Embryonic facial prominence (tissue), 1 donor: ENCODE measurements at regions not wholly inside any gene's neighbourhood (a gene's known extent, or its start where the extent isn't known, plus 50 kb on each side); places are given as distances from the start of the nearest gene placed in this dataset.
"Not testable (repeated sequence)": the region's sequence is repeated elsewhere in the genome, so short reads cannot be mapped to it uniquely, and the experiment has no call there.

Source experiments
- DNase-seq: peaks from one replicate; pipeline ENCODE4 v3.0.0-alpha.2; 2016; ENCODE audit errors: extremely low spot score

DNA sequence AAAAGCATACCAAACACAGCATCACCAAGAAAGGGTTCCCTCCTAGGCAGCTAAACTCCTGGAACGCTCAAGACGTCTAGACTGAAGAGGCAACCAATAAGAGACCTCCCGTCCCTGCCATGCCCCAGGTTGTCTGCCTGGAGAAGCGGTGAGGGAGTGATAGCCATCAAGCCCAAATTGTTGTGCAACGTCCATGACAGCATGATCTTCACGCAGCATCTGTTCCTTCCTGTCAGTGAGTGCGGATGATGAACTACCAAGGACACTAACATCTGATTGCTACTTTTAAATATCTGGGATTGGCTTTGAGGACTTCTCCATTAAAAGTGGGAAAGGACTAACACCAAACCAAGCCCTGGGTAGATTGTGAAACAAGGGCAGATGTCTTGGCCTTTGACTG lies 149.7 kb downstream of the TXNL1 start:
- DNase-seq, result no peak

DNA sequence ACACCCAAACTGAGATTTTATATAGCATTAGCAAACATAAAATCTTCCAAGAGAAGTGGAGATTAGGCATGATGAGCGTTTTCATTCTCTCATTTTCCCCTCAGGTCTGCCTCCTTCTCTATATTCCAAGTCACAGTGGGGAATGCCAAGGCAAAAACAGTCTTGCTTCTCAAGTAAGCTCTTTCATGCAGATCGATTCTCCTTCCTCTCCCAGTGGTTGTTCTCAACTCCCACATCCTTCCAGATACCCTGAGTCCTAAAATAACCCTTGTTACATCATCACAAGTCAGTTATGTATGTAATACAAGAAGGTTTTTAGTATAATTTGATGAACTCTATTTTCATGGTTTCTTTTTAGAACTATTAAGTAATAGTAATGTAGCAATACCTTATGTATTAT lies 150.6 kb downstream of the TXNL1 start:
- DNase-seq, result no peak

DNA sequence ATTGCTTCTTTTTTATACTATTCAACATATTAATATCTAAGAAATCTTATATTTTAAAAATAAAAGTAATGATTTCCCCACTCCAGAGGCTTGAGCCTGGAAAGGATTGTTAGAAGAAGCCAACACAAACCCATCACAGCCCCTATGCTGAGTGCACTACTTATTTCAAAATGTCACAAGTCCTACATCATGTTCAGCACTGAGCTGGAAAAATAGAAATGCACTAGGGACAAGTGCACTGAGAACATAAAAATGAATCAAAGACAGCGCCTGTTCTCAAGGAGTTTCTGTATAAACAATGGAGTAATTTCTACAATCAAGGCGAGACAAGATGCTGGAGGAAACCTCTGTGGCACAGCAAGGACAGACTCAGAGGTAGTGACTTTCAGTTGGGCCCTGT lies 155.0 kb downstream of the TXNL1 start:
- DNase-seq, result no peak

DNA sequence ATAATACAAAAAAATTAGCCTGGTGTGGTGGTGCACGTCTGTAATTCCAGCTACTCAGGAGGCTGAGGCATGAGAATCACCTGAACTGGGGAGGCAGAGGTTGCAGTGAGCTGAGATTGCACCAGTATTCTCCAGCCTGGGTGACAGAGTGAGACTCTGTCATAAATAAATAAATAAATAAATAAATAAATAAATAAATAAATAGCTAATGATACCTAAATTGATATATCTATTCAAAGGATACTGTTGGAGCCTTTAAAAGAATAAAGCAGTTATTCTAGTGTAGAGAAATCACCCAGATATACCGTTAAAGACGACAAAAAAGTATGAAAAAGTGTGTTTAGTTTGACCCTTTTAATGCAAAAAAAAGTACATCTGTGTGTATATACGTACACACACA lies 155.6 kb downstream of the TXNL1 start:
- DNase-seq, result not testable (repeated sequence)

DNA sequence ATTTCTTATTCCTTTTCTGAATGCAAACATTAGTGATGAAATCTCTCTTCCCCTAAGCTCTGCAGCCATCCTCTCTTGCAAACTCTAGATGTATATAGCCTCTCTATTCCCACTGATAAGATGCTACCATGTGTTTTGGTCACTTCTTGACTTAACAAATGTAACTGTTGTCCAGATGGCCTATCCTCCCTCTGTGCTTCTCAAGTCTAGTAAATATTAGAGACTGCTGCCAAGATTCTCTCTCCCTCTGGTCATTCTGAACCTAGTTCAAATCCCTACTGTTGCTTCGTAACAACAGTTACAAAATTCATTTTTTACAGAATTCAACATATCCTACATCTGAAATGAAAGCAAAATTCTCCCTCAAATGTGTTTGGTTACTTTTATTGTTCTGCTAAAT lies 156.6 kb downstream of the TXNL1 start:
- DNase-seq, result no peak

DNA sequence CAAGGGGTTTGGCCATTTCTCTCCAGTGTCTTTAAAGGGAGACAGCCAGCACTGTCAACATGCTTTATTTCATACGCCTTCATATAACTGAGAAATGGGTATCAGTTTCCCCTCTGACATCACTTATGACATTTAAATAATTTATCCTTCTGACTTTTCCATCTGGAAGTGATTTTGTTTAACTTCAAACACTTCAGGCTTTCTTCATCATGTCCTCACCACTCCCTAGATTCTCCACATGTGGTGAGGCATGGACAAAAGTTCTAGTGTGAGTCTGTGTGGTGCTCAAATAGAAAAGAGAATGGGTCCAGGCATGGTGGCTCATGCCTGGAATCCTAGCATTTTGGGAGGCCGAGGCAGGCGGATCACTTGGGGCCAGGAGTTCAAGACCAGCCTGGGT lies 158.6 kb downstream of the TXNL1 start:
- DNase-seq, result no peak

DNA sequence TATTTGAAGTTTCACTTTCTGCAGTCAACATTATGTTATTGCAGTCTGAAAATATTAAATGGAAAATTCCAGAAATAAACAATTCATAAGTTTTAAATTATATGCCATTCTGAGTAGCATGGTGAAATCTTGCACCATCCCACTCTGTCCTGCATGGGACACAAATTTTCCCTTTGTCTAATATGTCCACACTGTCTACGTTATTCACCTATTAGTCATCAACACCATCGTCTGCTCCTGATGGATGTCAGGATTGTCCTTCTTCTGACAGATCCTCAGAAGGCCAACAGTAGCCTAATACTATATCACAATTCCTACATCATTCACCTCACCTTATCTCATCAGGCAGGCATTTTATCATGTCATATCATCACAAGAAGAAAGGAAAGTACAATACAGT lies 163.1 kb downstream of the TXNL1 start:
- DNase-seq, result no peak

DNA sequence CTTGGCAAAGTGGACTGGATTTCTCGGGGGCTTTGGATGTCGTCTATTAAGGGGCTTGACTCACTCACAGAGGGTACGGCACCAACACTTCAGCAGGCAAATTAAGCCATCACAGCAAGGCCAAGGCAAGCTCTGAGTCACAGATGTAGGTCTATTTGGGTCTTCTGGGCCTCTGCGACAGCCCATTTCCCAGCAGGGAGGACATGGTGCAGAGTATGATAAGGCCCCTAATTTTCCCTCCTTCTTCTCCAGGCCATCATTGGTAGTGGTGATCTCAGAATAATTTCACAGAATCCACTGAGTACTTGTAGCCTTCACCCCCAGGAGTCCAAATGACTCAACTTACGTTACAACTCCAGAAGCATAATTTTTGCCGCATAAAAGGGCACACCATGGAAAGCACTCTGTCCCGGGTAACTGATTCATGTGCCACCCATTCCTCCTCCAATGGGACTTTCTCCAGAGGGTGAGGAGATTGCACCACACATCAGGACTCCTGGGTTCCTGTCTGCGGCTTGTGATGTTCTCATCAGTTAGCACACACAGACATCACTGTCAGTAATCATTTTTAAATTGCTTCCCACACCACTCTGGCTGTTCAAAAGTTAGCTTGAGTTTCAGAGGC lies 164.9 kb downstream of the TXNL1 start:
- no peak for DNase-seq

DNA sequence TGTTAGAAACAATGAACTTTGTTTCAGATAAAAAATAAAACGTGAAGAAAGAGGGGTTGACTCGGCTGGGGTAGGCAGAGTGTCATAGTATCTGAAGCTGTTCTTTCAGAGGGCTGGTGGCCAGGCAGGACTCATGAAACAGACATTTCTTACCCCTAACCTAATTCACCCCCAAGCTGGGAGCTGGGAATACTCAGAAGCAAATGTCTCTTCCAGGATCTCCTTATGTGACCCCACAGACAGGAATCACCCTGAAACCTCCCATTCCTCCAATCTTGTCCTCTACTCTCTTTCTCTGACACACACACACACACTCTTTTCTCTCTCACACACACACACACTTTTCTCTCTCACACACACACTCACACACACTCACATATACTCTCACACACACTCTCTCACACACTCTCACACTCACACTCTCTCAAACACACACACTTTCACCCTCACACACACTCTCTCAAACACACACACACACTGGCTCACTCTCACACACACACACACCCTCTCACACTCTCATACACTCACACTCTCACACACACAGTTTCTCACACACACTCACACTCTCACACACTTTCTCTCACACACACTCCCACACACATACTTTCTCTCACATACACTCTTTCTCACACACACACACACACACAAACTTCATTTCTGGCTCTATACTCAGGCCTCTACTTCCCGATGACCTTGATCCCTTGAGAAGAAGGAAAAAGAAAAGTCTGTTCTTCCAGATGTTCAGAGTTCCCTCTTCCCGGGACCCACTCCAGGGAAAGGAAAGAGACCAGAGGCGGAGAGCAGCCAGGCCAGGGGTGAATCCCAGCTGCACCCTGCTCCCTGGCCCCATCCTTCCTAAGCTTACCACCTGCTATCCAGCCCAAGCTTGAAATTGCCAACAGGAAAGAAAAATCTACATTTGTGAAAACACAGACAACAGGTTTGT lies 167.7 kb downstream of the TXNL1 start:
- DNase-seq, result no peak

DNA sequence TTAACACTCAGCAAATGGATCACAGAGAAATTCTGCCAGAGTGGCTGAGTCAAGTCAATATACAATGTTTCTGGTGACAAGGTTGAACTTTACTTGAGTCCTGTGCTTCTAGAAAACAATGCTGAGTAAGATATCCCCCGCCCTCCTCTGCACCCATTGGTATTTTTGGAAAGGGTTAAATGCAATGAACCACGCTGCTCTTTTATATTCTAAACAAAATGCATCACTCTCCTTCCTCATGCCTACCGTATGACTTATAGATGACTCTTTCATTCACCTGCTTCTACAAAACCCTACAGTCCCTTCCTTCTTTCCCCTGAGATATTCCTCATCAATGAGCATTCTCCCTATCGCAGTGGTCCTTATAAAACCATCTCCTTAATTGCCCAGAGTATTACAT lies 168.8 kb downstream of the TXNL1 start:
- no peak for DNase-seq

DNA sequence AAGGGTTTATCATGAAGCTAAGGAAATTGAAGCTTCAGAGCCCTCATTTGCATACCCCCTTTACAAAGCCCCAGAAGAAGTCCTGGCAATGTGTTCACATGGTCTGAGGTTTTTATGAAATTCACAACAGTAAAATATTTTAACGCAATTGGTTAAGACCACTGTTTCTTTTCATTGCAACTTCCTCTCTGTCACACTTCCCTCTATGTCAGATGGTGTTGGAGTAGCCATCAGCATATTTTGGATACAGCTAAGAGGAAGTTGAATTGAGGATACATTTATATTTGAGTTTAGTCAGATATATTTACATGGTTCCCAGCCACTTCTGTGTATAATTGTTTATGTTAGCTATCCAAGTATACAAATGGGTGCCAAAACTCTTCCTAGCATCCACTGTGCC lies 170.0 kb downstream of the TXNL1 start:
- no peak for DNase-seq

DNA sequence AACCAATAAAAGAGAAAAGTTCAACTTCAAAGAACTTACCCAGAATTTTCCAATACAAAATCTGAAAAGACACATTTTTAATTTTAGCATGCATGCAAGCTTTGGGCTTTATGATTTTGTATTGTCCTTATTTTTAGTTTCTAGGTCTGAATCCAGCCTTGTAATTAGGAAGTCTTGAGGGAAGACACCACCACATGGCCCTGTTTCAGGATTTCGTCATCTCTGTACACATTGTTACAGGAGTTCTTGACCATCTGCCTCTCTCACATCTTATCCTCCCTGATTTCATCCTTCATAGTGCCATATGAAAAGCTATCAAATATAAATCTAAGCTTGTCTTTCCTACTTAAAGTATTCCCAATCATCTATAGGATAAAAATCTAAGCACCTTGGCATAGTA lies 176.1 kb downstream of the TXNL1 start:
- no peak for DNase-seq

DNA sequence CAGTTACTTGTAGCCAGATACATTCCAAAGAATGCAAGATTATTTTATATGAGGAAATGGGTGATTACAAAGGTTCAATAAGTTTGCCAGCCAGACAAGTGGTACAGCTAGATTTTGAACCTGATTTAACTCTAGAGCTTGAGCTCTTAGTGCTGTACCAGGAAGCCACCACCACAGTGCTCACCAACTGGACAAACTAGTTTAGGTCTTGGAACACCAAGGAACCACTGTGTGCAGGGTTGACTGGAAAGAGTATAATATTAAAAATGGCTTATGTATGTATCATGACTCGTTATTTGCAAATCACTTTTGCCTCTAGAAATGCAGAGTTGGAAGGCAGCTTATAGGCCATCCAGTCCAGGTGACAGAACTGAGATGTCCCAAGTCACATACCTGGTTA lies 177.2 kb downstream of the TXNL1 start:
- no peak for DNase-seq

DNA sequence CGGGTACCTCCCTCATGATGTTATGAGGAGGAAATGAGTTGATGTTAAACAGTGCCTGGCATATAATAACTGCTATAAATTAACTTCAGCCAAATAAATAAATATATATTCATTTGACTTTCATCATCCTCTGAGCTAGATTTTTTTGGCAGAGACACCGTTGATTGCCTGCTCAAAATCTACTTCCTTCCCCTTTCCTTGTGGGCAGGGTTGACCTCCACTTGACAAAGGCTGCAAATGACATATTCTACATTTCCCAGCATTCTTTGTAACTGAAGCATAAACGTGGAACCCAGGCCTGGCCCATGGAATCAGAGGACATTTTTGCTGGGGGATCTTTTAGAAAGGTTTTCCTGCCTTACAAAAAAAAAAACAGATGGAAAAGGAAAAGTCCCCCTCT lies 177.8 kb downstream of the TXNL1 start:
- DNase-seq, result no peak

DNA sequence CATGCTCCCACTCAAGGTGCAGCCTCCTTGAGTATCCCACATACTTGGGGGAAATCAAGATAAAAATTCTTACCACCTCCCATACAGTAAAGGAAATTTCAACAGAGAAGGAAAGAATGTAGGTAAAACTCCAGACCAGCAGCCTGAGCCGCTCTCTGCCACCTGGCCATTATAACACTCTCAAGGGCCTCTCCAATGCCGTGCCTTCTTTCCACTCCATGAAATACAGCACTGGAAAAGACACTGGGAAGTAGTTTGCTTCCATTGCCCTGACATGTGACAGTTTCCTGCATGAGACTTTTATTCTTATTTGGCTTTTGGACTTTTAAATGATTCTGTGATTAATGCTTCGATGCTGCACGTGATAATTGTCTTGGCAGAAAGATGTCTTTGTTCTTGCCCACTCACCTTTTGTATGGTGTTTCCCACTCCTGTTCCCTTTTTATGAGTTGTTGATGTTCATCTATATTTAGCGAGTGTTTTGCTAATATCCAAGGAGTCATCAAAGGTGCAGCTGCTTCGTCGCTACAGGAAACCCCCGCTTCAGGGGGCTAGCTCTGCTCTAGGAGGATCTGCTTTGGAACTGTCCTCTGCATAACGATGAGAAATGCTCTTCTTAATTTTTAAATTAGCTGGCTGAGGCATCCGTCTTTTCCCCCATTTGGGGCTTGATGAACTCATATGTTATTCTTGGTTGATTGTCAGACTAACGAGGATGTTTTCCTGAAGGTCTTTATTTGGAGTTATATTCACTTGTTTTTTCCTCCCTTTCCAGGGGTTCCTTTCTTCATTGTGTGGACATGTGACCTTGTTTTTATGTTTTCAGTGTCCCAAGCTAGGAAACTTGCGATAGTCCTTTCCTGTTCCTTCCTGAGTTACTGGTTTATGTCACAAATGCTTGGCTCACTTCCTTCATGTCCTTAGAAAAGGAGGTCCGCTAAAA lies 179.4 kb downstream of the TXNL1 start:
- no peak for DNase-seq

DNA sequence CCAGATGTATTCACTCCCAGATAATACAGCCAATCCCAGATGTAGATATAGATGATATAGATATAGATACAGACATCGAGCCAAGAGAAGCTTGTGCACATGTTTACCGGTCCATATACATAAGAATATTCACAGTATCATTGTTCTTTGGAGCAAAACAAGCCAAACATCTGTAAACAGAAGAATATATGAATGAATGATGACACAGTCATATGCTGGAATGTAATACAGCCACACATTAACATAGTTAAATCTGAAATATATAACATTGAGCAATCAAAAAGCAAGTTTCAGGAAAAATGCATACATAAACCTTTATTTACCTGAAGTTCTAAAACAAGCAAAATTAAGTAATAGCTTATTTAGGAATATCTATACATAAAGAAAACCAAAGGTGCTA lies 182.5 kb downstream of the TXNL1 start:
- no peak for DNase-seq

DNA sequence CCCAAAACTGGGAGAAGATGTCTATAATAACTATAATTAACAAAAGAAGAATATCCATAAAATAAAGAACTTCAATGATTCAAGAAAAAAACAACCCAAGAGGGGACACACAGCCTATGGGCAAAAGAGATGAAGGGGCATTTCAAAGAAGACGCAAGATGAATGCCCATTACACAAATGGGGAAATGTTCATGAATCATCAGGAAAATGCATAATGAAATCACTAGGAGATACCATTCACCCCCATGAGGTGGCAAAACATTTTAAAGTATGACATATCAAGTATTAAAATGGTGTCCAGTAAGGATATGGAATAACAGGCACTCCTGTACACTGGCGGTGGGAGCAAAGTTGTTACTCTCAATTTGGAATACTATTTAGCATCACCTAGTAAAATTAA lies 183.3 kb downstream of the TXNL1 start:
- no peak for DNase-seq

DNA sequence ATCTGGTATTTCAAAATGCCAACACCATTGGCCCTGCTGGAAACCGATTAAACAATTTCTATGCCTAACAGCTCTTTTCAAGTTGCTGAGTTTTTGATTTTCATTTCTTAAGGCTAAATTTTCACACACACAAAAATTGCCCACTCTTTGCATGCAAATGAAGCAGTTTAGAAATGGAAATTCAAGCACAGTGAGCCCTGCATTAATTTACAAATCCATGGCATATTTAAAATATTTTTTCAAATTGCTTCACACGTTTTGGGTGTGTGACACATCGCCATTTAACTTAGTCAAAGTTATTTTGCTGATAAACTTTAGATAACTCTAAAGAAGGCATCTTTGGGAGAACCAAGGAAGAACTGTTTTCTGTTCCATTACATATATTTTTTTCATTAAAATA lies 184.8 kb downstream of the TXNL1 start:
- no peak for DNase-seq

DNA sequence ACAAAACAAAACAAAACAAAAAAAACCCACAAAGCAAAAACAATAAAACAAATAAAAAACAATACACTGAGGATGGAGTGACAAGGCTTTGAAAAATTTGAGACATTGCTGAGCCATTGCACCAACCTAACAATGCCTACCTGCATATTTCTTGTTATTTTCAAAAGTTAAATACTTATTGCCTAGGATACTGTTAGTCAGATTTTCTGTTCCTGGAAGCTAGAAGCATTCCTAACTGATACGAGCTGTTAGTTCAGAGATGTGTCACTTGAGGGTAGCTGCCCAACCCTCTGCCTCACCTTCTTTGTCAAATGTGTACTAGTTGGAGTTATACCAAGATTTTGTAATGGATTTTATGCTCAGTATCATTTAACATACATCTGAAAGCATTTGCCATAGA lies 187.2 kb downstream of the TXNL1 start:
- DNase-seq, result no peak

DNA sequence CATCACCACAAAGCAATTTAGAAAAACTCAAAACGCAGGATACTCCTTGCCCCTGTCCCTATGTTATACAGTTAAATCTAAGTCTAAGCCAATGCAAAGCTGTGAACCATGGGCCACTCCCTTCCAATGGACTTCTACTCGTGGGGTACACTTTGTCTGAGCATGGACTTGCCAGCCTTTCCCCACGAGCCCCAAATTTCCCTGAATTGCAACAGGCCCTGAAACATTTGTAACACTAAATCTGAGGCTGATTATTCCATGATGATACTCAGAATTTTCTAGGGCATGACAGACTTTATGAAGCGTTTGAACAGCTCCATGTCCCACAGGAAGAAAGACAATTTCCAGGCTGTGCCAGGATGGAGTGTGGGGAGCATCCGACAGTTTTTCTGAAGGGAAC lies 189.6 kb downstream of the TXNL1 start:
- DNase-seq, result no peak

DNA sequence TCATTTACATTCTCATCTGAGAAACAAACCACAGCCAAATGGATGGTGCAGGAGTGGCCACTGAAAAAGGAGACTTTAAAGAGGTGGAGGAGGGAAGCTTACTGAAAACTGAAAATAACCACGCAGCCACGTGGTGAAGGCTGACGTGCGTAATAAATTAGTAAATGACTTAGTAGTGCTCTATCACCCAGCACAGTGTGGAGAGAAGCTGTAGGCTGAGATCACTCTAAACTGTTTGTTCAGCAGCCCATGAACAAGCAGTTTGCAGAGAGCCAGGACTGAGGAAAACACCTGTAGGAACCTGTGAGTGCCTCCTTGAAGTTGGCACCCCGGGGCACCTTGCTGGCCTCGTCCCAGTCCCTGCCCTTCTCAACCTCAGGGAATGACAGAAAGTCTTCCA lies 193.0 kb downstream of the TXNL1 start:
- DNase-seq, result no peak

DNA sequence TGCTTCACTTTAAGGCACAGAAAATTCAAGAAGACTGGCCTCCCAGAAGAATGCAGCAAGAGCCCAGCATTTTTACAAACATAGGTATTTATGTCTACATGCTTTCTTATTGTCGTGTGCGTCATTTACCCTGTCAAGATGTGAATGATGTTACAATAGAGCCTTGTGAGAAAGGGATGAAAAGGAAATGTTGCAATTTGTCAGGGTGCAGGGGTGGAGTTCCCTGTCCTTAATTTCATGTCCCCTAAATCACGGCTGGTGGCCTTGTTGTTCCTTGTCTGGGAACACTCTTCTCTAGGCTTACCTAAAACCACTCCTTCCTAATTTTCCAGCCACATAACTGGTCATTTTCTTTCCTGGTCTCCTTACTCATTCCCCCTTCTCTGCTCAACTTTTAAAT lies 194.2 kb downstream of the TXNL1 start:
- DNase-seq, result no peak
